CD4-positive, alpha-beta T cell (primary cell): ENCODE measurements at regions not wholly inside any gene's neighbourhood (a gene's known extent, or its start where the extent isn't known, plus 50 kb on each side); places are given as distances from the start of the nearest gene placed in this dataset.

Experiments
- ATAC-seq: fragments of 200-7000 bp; cut with Tn5 transposase; one replicate; pipeline ENCODE4 v1.10.0; 2022; ENCODE audit warnings: mild to moderate bottlenecking; ENCODE audit not compliant: poor library complexity
- CTCF ChIA-PET: fragments of 350-600 bp; sonication (Branson Sonifier 250); formaldehyde crosslinking; loops from one replicate; lab custom pipeline; 2021; ENCODE audit warnings: antibody characterized with exemption, inconsistent platforms; lab: Charles Lee
- POLR2A ChIA-PET: fragments of 350-600 bp; sonication (Branson Sonifier 250); formaldehyde crosslinking; loops from one replicate; lab custom pipeline; 2021; ENCODE audit warnings: antibody characterized with exemption, inconsistent platforms; lab: Charles Lee
- DNase-seq, 14 experiments: peaks; one replicate each; pipeline ENCODE4 v3.0.0-alpha.2; 2013 to 2020; ENCODE audit warnings: mixed read lengths in 2 of 14
- H3K27ac ChIP-seq, 2 donors: one replicate each; pipeline versions ENCODE4 v1.5.1 to v1.7.0; 2013; ENCODE audit warnings: low read length in 2 of 2, low read depth in 1 of 2, mild to moderate bottlenecking in 1 of 2
- H3K27me3 ChIP-seq, 2 experiments: 1 replicate in 1 of 2; 2 replicates in 1 of 2; pipeline versions ENCODE4 v1.6.1 to v1.7.0; 2013; ENCODE audit warnings: low read length in 2 of 2, control low read depth in 1 of 2, mild to moderate bottlenecking in 1 of 2, moderate library complexity in 1 of 2; ENCODE audit not compliant: insufficient read depth in 2 of 2, control insufficient read depth in 1 of 2
- H3K36me3 ChIP-seq: one replicate; pipeline ENCODE4 v1.6.1; 2013; ENCODE audit warnings: low read length, control low read depth; ENCODE audit not compliant: insufficient read depth
- H3K4me1 ChIP-seq: one replicate; pipeline ENCODE4 v1.6.1; 2013; ENCODE audit warnings: low read length, control low read depth; ENCODE audit not compliant: insufficient read depth
- H3K4me3 ChIP-seq: one replicate; pipeline ENCODE4 v1.5.1; 2013; ENCODE audit warnings: mild to moderate bottlenecking, low read length, moderate library complexity
- H3K9me3 ChIP-seq, 2 experiments: 1 replicate in 1 of 2; 2 replicates in 1 of 2; pipeline versions ENCODE4 v1.6.1 to v1.7.0; 2013; ENCODE audit warnings: low read length in 2 of 2, mild to moderate bottlenecking in 2 of 2, control low read depth in 1 of 2, moderate library complexity in 1 of 2; ENCODE audit not compliant: control insufficient read depth in 1 of 2, insufficient read depth in 1 of 2
- H3K27ac Mint-ChIP-seq: one replicate; pipeline ENCODE4 v1.8.0; 2020; ENCODE audit warnings: mixed read lengths
- H3K27me3 Mint-ChIP-seq: one replicate; pipeline ENCODE4 v1.8.0; 2021; ENCODE audit warnings: mixed read lengths
- H3K36me3 Mint-ChIP-seq: one replicate; pipeline ENCODE4 v1.8.0; 2021; ENCODE audit warnings: low read depth, mixed read lengths
- H3K4me1 Mint-ChIP-seq: one replicate; pipeline ENCODE4 v1.8.0; 2021; ENCODE audit warnings: low read depth, mixed read lengths
- H3K4me3 Mint-ChIP-seq: one replicate; pipeline ENCODE4 v1.8.0; 2020; ENCODE audit warnings: mild to moderate bottlenecking, mixed read lengths
- H3K9me3 Mint-ChIP-seq: one replicate; pipeline ENCODE4 v1.8.0; 2020; ENCODE audit warnings: mixed read lengths
- CTCF ChIP-seq: fragments of 200-600 bp; IDR thresholded peaks from one replicate; pipeline ENCODE4 v1.8.0; 2022; ENCODE audit warnings: antibody characterized with exemption, mild to moderate bottlenecking
- intact Hi-C, 2 experiments: fragments of 100-400 bp; cut with DNase I in 1 of 2; cut with micrococcal nuclease in 1 of 2; formaldehyde crosslinking; loops; one replicate each; pipeline versions ENCODE4 v1.15.1 to v1.9.0; 2023 to 2025; cut with DNase I, micrococcal nuclease

GRCh38 chr6:11865680-11866300 lies 87.2 kb upstream of the ADTRP start:
- ATAC-seq (no peak), DNase-seq (no peak)
- no peaks in the 10 kb centered on the region for H3K36me3 Mint-ChIP-seq
- Histone ChIP-seq H3K27ac (no peak overlapping the region), H3K4me3 (no peak overlapping the region), H3K27me3 (no peaks in the 10 kb centered on the region), H3K36me3 (no peaks in the 10 kb centered on the region), H3K4me1 (no peaks in the 10 kb centered on the region), H3K9me3 (no peaks in the 10 kb centered on the region)
- intact Hi-C loops = no loop called here
- no peaks in the 10 kb centered on the region for H3K4me1 Mint-ChIP-seq
- H3K27me3 Mint-ChIP-seq = no peaks in the 10 kb centered on the region
- ChIA-PET POLR2A (no interaction called here), CTCF (no interaction called here)
- no peak for TF ChIP-seq CTCF
- H3K27ac Mint-ChIP-seq = no peak overlapping the region
- H3K4me3 Mint-ChIP-seq = no peak overlapping the region
- H3K9me3 Mint-ChIP-seq = peaks cover 2% of the 10 kb centered on the region

DNA sequence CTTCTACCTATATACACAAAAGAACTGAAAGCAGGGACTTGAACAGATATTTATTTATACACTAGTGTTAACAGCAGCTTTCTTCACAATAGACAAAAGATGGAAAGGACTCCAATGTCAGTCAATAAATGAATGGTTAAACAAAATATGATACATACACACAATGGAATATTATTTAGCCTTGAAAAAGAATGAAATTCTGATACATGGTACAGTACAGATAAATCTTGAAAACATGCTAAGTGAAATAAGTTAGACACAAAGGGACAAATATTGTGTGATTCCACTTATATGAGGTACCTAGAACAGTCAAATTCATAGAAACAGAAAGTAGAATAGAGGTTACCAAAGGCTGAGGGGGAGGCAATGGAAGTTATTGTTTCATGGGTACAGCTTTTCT lies 79.8 kb upstream of the ADTRP start:
- no peak overlapping the region for H3K4me3 Mint-ChIP-seq
- ChIA-PET CTCF (no interaction called here), POLR2A (no interaction called here)
- no peaks in the 10 kb centered on the region for H3K4me1 ChIP-seq
- H3K27me3 ChIP-seq = no peaks in the 10 kb centered on the region
- H3K4me3 ChIP-seq = no peak overlapping the region
- no peaks in the 10 kb centered on the region for H3K36me3 ChIP-seq
- DNase-seq (no peak), ATAC-seq (no peak)
- H3K9me3 ChIP-seq = no peaks in the 10 kb centered on the region
- no peaks in the 10 kb centered on the region for H3K4me1 Mint-ChIP-seq
- no peak for TF ChIP-seq CTCF
- H3K27ac Mint-ChIP-seq = no peak overlapping the region
- intact Hi-C loops = no loop called here
- no peaks in the 10 kb centered on the region for H3K36me3 Mint-ChIP-seq
- H3K9me3 Mint-ChIP-seq = no peaks in the 10 kb centered on the region
- no peaks in the 10 kb centered on the region for H3K27me3 Mint-ChIP-seq
- no peak overlapping the region for H3K27ac ChIP-seq

- no peaks in the 10 kb centered on the region for H3K27me3 Mint-ChIP-seq
- no peak overlapping the region for H3K4me3 Mint-ChIP-seq
- TF ChIP-seq CTCF = no peak
- Histone ChIP-seq H3K4me1 (no peaks in the 10 kb centered on the region), H3K4me3 (no peak overlapping the region), H3K36me3 (no peaks in the 10 kb centered on the region), H3K27ac (no peak overlapping the region), H3K27me3 (no peaks in the 10 kb centered on the region), H3K9me3 (no peaks in the 10 kb centered on the region)
- H3K9me3 Mint-ChIP-seq = no peaks in the 10 kb centered on the region
- no peak for ATAC-seq
- intact Hi-C loops = no loop called here
- ChIA-PET POLR2A (no interaction called here), CTCF (no interaction called here)
- no peak for DNase-seq
- no peaks in the 10 kb centered on the region for H3K36me3 Mint-ChIP-seq
- no peak overlapping the region for H3K27ac Mint-ChIP-seq
- H3K4me1 Mint-ChIP-seq = no peaks in the 10 kb centered on the region
These were observed 77.1 kb upstream of the ADTRP start for GRCh38 chr6:11855743-11856142.
